Epithelial cell of proximal tubule (primary cell): ENCODE measurements at regions not wholly inside any gene's neighbourhood (a gene's known extent, or its start where the extent isn't known, plus 50 kb on each side); places are given as distances from the start of the nearest gene placed in this dataset.
"Not testable (repeated sequence)": the region's sequence is repeated elsewhere in the genome, so short reads cannot be mapped to it uniquely, and the experiment has no call there.

Source experiments
- DNase-seq: peaks from one replicate; pipeline ENCODE4 v3.0.0-alpha.2; 2011; ENCODE audit warnings: low read depth
- H3K4me3 ChIP-seq: 2 replicates; pipeline ENCODE4 v1.5.1; 2011; ENCODE audit warnings: low read depth, mild to moderate bottlenecking, low read length
- TF ChIP-seq, protein P1 (sequence below): conservative IDR thresholded peaks from 2 replicates; pipeline ENCODE4 v1.5.1; 2012; ENCODE audit warnings: low read depth, mild to moderate bottlenecking, low read length

DNA sequence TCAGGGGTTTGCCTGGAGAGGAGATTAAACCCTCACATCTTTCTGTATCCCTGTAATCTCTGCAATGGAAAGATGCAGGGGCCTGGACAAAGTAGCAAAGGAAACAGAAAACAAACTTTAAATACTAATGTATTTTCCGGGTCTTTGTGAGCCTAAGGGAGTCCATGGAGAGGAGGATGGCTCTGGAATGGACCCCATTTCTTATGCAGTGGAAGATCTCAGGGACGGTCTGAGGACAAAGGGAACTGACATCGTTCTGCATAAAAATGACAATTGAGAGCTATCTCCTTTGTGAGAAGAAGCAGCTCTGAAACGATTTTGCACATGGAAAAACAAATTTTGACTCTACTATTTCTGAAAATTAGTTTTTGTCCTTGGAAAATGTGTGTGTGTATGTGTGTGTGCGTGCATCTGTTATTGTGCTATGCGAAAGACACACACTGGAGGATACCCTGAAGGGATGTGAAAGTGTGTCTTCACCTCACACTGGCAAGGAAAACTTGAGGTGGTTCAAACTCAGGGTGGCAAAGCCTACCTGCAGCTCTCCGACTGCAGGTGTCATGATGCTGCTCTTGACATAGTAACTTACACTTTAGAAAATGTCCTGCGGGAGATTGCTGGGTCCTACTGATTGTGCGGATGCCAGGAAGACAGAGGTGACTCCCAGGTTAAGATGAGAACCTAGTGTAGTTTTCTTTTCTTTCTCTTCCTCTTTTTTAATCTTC lies 126.4 kb upstream of the JADE1 start:
- H3K4me3 ChIP-seq: no peak overlapping the region
- DNase-seq: no peak
- TF ChIP-seq, protein P1, sequence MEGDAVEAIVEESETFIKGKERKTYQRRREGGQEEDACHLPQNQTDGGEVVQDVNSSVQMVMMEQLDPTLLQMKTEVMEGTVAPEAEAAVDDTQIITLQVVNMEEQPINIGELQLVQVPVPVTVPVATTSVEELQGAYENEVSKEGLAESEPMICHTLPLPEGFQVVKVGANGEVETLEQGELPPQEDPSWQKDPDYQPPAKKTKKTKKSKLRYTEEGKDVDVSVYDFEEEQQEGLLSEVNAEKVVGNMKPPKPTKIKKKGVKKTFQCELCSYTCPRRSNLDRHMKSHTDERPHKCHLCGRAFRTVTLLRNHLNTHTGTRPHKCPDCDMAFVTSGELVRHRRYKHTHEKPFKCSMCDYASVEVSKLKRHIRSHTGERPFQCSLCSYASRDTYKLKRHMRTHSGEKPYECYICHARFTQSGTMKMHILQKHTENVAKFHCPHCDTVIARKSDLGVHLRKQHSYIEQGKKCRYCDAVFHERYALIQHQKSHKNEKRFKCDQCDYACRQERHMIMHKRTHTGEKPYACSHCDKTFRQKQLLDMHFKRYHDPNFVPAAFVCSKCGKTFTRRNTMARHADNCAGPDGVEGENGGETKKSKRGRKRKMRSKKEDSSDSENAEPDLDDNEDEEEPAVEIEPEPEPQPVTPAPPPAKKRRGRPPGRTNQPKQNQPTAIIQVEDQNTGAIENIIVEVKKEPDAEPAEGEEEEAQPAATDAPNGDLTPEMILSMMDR: no peak

GRCh38 chr4:128676095-128676494 lies 133.4 kb upstream of the JADE1 start:
- DNase-seq: no peak
- TF ChIP-seq, protein P1: no peak
- H3K4me3 ChIP-seq: no peak overlapping the region

DNA sequence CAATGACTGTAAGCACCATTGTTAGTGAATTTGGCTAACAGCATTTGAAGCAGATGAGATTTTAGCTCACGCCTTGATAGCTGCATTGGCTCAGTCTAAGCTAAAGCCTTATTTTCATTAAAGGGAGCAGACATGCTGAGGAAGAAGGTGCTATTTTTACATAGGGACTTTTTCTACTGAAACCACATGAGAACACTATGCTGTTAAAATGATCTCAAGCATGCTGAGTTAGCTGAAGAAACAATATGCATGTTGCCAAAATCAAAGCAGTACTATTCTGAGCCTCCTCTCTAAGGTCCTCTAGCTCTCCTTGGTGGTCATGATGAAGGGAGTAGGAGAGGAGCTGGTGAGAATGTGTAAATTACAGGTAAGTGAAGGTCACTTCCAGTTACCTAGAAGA lies 134.4 kb upstream of the JADE1 start:
- no peak for DNase-seq
- no peak overlapping the region for H3K4me3 ChIP-seq
- TF ChIP-seq, protein P1: no peak

- not testable (repeated sequence) for H3K4me3 ChIP-seq, DNase-seq
Observed at GRCh38 chr4:128673159-128673558, 136.3 kb upstream of the JADE1 start.

DNA sequence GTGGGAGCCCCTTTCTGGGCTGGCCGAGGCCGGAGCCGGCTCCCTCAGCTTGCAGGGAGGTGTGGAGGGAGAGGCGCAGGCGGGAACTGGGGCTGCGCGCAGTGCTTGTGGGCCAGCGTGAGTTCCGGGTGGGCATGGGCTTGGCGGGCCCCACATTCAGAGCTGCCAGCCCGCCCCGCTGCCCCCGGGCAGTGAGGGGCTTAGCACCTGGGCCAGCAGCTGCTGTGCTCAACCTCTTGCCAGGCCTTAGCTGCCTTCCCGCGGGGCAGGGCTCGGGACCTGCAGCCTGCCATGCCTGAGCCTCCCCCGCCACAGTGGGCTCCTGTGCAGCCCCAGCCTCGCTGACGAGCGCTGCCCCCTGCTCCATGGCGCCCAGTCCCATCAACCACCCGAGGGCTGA lies 136.9 kb upstream of the JADE1 start:
- H3K4me3 ChIP-seq, DNase-seq: not testable (repeated sequence)

DNA sequence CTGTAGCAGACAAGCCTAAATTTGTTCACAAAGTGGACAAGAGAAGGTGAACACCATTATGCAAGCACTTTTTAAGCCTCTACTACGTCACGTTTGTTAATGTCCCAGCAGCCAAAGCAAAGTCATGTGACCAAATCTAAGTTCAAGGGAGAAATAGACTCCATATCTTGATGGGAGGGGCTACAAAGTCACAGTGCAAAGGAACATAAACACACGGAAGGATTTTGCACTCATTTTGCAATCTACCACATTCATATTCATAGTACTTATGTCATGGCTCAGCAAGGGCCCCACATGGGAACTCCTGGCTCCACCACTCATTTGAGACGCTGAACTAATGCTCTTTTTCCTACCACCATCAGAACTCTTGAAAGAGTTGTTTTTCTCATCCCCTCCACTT lies 139.0 kb upstream of the JADE1 start:
- TF ChIP-seq, protein P1: no peak
- no peak for DNase-seq
- no peak overlapping the region for H3K4me3 ChIP-seq

GRCh38 chr4:128668566-128668965 lies 140.9 kb upstream of the JADE1 start:
- no peak for DNase-seq
- no peak overlapping the region for H3K4me3 ChIP-seq
- TF ChIP-seq, protein P1: no peak

GRCh38 chr4:128665514-128665913 lies 144.0 kb upstream of the JADE1 start:
- TF ChIP-seq, protein P1: no peak

More at GRCh38 chr4:128665514-128665913, 144.0 kb upstream of the JADE1 start:
- no peak overlapping the region for H3K4me3 ChIP-seq
- DNase-seq: no peak
